ENCODE measurements at regions not wholly inside any gene's neighbourhood (a gene's known extent, or its start where the extent isn't known, plus 50 kb on each side); places are given as distances from the start of the nearest gene placed in this dataset.

DNA sequence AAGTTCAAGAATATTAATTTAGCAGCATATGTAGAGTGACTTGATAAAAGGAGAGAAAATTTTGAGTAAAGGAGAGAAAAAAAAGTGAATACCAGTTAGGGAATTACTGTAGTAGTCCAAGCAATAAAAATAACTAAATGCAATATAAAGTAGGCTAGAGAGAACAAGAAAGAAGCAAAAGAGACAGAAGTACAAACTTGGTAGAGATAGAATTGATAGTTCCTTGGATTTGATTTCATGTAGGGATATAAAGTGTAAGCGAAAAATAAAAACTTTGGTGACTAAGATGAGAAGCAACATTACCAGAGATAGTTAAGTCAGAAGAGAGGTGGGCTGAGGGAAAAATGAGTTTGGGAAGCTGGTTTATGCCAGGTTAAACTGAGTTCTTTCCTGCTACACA lies 252.4 kb downstream of the SEC23A start:
- 81% methylated on average over 1 of the region's 1 CpG; no CpG with 5 or more reads in 1 of the 2 experiments for WGBS, 2 experiments (ENCODE audit: extremely low coverage in 1 of 2, insufficient coverage in 1 of 2, insufficient read length in 1 of 2, insufficient replicate concordance in 2 of 2, low coverage in 1 of 2, low lambda C conversion rate in 2 of 2, missing lambda C conversion rate in 1 of 2)
- DNase-seq (ENCODE audit: low read depth in 1 of 2, low spot score in 2 of 2), result no peak
- no peaks in the 10 kb centered on the region for H3K27me3 ChIP-seq (replicated peaks in 1 of 4; ENCODE audit: control insufficient read depth in 3 of 4, extremely low read depth in 1 of 4, insufficient read depth in 3 of 4, low read length in 3 of 4)

More for the DNA sequence above, 252.4 kb downstream of the SEC23A start:
- ChIA-PET POLR2A (ENCODE audit: partially characterized antibody) (interaction anchor here (0.7 kb wide), 1 partner anchor 20 kb away, joined by 3 read pairs; no protein-coding TSS in a partner anchor), CTCF (ENCODE audit: partially characterized antibody) (interaction anchor here (1.2 kb wide), 1 partner anchor 34 kb away, joined by 3 read pairs; no protein-coding TSS in a partner anchor)
- Histone ChIP-seq H3K56ac (replicated peaks; ENCODE audit: insufficient read length, low read depth, low read length) (no peak overlapping the region), H3K9ac (replicated peaks in 1 of 4; ENCODE audit: extremely low read depth in 1 of 4, low read depth in 3 of 4, low read length in 3 of 4) (no peak overlapping the region), H3K4me1 (replicated peaks in 1 of 4; ENCODE audit: control insufficient read depth in 3 of 4, insufficient read depth in 4 of 4, low read length in 3 of 4) (no peaks in the 10 kb centered on the region), H3K23me2 (ENCODE audit: low read depth, low read length) (no peaks in the 10 kb centered on the region), H2BK12ac (ENCODE audit: low read depth, low read length) (no peak overlapping the region), H2BK20ac (ENCODE audit: low read length) (no peak overlapping the region), H3K4me2 (ENCODE audit: insufficient read depth in 1 of 2, low read depth in 2 of 2, low read length in 2 of 2) (no peak overlapping the region), H4K91ac (replicated peaks; ENCODE audit: insufficient read length, low read length) (no peak overlapping the region), H2BK15ac (ENCODE audit: low read length) (no peak overlapping the region), H3K27ac (ENCODE audit: low read depth, low read length) (no peak overlapping the region), H2AFZ (ENCODE audit: low read length) (no peak overlapping the region), H2BK5ac (ENCODE audit: low read depth, low read length) (no peak overlapping the region), H2AK5ac (ENCODE audit: low read depth, low read length) (no peak overlapping the region), H4K8ac (ENCODE audit: extremely low read depth, insufficient read depth, low read length) (no peak overlapping the region), H3K23ac (ENCODE audit: insufficient read length) (no peak overlapping the region), H3K18ac (ENCODE audit: extremely low read depth, low read length) (no peak overlapping the region), H2BK120ac (replicated peaks; ENCODE audit: low read depth, low read length) (no peak overlapping the region), H4K5ac (ENCODE audit: insufficient read length, low read depth, low read length) (no peak overlapping the region), H3K14ac (ENCODE audit: insufficient read length) (no peak overlapping the region), H3K9me3 (ENCODE audit: insufficient read depth in 2 of 2, low read depth in 1 of 2, low read length in 1 of 2) (no peaks in the 10 kb centered on the region), H3K4ac (replicated peaks; ENCODE audit: insufficient read length, low read depth, low read length) (no peak overlapping the region), H3K79me2 (ENCODE audit: control insufficient read depth in 1 of 2, insufficient read depth in 2 of 2, low read length in 2 of 2) (no peaks in the 10 kb centered on the region), H3K36me3 (ENCODE audit: control insufficient read depth in 2 of 4, insufficient read depth in 4 of 4, low read length in 3 of 4) (no peaks in the 10 kb centered on the region), H3K4me3 (ENCODE audit: extremely low read depth in 1 of 4, insufficient read depth in 2 of 4, low read depth in 3 of 4, low read length in 4 of 4) (no peak overlapping the region), H3K79me1 (ENCODE audit: low read depth, low read length) (no peaks in the 10 kb centered on the region), H4K20me1 (replicated peaks in 1 of 2; ENCODE audit: control insufficient read depth in 1 of 2, insufficient read depth in 2 of 2, low read length in 2 of 2) (no peaks in the 10 kb centered on the region)
- no peak for TF ChIP-seq EZH2 (IDR thresholded peaks at IDR 0.05; ENCODE audit: low read depth, low read length, severe bottlenecking)
- TF ChIP-seq KDM4A (IDR thresholded peaks at IDR 0.05; ENCODE audit: low read depth, low read length, severe bottlenecking), result no peak
- TF ChIP-seq JUN (IDR thresholded peaks at IDR 0.05; ENCODE audit: low read depth, low read length), result no peak
- TF ChIP-seq, protein P1, sequence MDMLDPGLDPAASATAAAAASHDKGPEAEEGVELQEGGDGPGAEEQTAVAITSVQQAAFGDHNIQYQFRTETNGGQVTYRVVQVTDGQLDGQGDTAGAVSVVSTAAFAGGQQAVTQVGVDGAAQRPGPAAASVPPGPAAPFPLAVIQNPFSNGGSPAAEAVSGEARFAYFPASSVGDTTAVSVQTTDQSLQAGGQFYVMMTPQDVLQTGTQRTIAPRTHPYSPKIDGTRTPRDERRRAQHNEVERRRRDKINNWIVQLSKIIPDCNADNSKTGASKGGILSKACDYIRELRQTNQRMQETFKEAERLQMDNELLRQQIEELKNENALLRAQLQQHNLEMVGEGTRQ (IDR thresholded peaks at IDR 0.05; ENCODE audit: low read length), result no peak
- no peak for TF ChIP-seq CBX8 (IDR thresholded peaks at IDR 0.05; ENCODE audit: borderline replicate concordance, low read depth, low read length)
- no peak for TF ChIP-seq TCF12 (IDR thresholded peaks at IDR 0.05; ENCODE audit: low read depth, low read length)
- TF ChIP-seq CEBPB (IDR thresholded peaks at IDR 0.05; ENCODE audit: low read depth, low read length), result no peak
- peak; percentile 58 for FAIRE-seq

Measured in H1 (cell line).